IMR-90 (cell line): ENCODE measurements at regions not wholly inside any gene's neighbourhood (a gene's known extent, or its start where the extent isn't known, plus 50 kb on each side); places are given as distances from the start of the nearest gene placed in this dataset.

Experiments
- ATAC-seq: fragments of 200-7000 bp; cut with Tn5 transposase; 2 replicates; pipeline ENCODE4 v1.9.1; 2020; ENCODE audit warnings: low read depth, mild to moderate bottlenecking, moderate library complexity
- BruUV-seq: library from RNA; stranded (reverse); fragments of 400-500 nt; replicated peaks from 2 replicates; lab custom pipeline; 2021; lab: Mats Ljungman, UMichigan
- CTCF ChIA-PET: fragments of 300-600 bp; formaldehyde crosslinking; extraction: SDS; loops from one replicate; lab custom pipeline; 2021; ENCODE audit warnings: antibody characterized with exemption; lab: Yijun Ruan, JAX
- POLR2A ChIA-PET: fragments of 300-600 bp; sonication (Branson Sonifier 250); formaldehyde crosslinking; loops from one replicate; lab custom pipeline; 2022; ENCODE audit warnings: antibody characterized with exemption; ENCODE audit not compliant: unreplicated experiment; lab: Charles Lee
- DNase-seq: peaks from one replicate; pipeline ENCODE4 v3.0.0; 2013
- H2AFZ ChIP-seq: replicated peaks from 2 replicates; pipeline ENCODE3; 2013; ENCODE audit warnings: low read length, mild to moderate bottlenecking; ENCODE audit not compliant: poor library complexity
- H2AK5ac ChIP-seq: 2 replicates; pipeline ENCODE4 v1.6.1; 2013; ENCODE audit warnings: low read depth, low read length, inconsistent platforms
- H2AK9ac ChIP-seq: replicated peaks from 2 replicates; pipeline ENCODE3; 2013; ENCODE audit warnings: mild to moderate bottlenecking, low read depth, low read length, moderate library complexity; ENCODE audit not compliant: poor library complexity
- H2BK120ac ChIP-seq: 2 replicates; pipeline ENCODE4 v1.6.1; 2013; ENCODE audit warnings: low read depth, low read length, inconsistent platforms
- H2BK15ac ChIP-seq: 3 replicates; pipeline ENCODE4 v1.6.1; 2013; ENCODE audit warnings: low read depth, low read length, inconsistent platforms
- H2BK20ac ChIP-seq: 2 replicates; pipeline ENCODE4 v1.6.1; 2013; ENCODE audit warnings: low read depth, mild to moderate bottlenecking, inconsistent platforms, low read length, moderate library complexity
- H2BK5ac ChIP-seq: 2 replicates; pipeline ENCODE4 v1.6.1; 2013; ENCODE audit warnings: mild to moderate bottlenecking, low read depth, low read length, inconsistent platforms; ENCODE audit not compliant: poor library complexity, severe bottlenecking
- H3K14ac ChIP-seq: replicated peaks from 2 replicates; pipeline ENCODE4 v1.6.1; 2013; ENCODE audit warnings: low read depth, low read length, inconsistent platforms
- H3K18ac ChIP-seq: 2 replicates; pipeline ENCODE4 v1.6.1; 2013; ENCODE audit warnings: low read depth, low read length, control low read depth
- H3K23ac ChIP-seq: 2 replicates; pipeline ENCODE4 v1.6.1; 2013; ENCODE audit warnings: low read depth, low read length, inconsistent platforms
- H3K27ac ChIP-seq: 2 replicates; pipeline ENCODE4 v1.5.1; 2013; ENCODE audit warnings: mild to moderate bottlenecking, control low read depth, low read length; ENCODE audit not compliant: insufficient read depth
- H3K27me3 ChIP-seq: 2 replicates; pipeline ENCODE4 v1.6.1; 2013; ENCODE audit warnings: low read length; ENCODE audit not compliant: control insufficient read depth, insufficient read depth
- H3K36me3 ChIP-seq: 2 replicates; pipeline ENCODE4 v1.6.1; 2013; ENCODE audit warnings: low read length, mixed read lengths; ENCODE audit not compliant: control insufficient read depth, insufficient read depth
- H3K4ac ChIP-seq: 2 replicates; pipeline ENCODE4 v1.6.1; 2013; ENCODE audit warnings: low read depth, low read length, inconsistent platforms
- H3K4me1 ChIP-seq: 2 replicates; pipeline ENCODE4 v1.6.1; 2013; ENCODE audit warnings: low read length, mixed read lengths; ENCODE audit not compliant: control insufficient read depth, insufficient read depth
- H3K4me2 ChIP-seq: 2 replicates; pipeline ENCODE4 v1.6.1; 2013; ENCODE audit warnings: low read depth, mild to moderate bottlenecking, control low read depth, low read length, moderate library complexity
- H3K4me3 ChIP-seq: 2 replicates; pipeline ENCODE4 v1.5.1; 2013; ENCODE audit warnings: low read depth, mild to moderate bottlenecking, control low read depth, low read length, moderate library complexity; ENCODE audit not compliant: insufficient read depth
- H3K56ac ChIP-seq: 2 replicates; pipeline ENCODE4 v1.6.1; 2013; ENCODE audit warnings: low read length, inconsistent platforms; ENCODE audit not compliant: insufficient read depth; ENCODE audit errors: extremely low read depth
- H3K79me1 ChIP-seq, 2 experiments: 2 replicates each; pipeline ENCODE4 v1.6.1; 2013; ENCODE audit warnings: low read length in 2 of 2, inconsistent platforms in 1 of 2, low read depth in 1 of 2
- H3K9ac ChIP-seq: 2 replicates; pipeline ENCODE4 v1.6.1; 2013; ENCODE audit warnings: low read depth, low read length, control low read depth
- H3K9me1 ChIP-seq: 2 replicates; pipeline ENCODE4 v1.6.1; 2013; ENCODE audit warnings: low read length, inconsistent platforms; ENCODE audit not compliant: insufficient read depth
- H3K9me3 ChIP-seq: 2 replicates; pipeline ENCODE4 v1.6.1; 2013; ENCODE audit warnings: low read length; ENCODE audit not compliant: control insufficient read depth, insufficient read depth
- H4K20me1 ChIP-seq: 2 replicates; pipeline ENCODE4 v1.6.1; 2013; ENCODE audit warnings: low read length, inconsistent platforms; ENCODE audit not compliant: insufficient read depth
- H4K5ac ChIP-seq: 2 replicates; pipeline ENCODE4 v1.6.1; 2013; ENCODE audit warnings: mild to moderate bottlenecking, low read depth, low read length, control low read depth
- H4K8ac ChIP-seq, 2 experiments: 2 replicates each; pipeline ENCODE4 v1.6.1; 2013; ENCODE audit warnings: low read depth in 2 of 2, low read length in 2 of 2, control low read depth in 1 of 2, inconsistent platforms in 1 of 2
- H4K91ac ChIP-seq: 2 replicates; pipeline ENCODE4 v1.6.1; 2013; ENCODE audit warnings: low read depth, low read length, inconsistent platforms; ENCODE audit not compliant: insufficient read depth
- CEBPB ChIP-seq: IDR thresholded peaks from 2 replicates; pipeline ENCODE4 v1.6.1; 2012; ENCODE audit warnings: low read depth, low read length, improper control_type of control experiment
- CHD1 ChIP-seq: IDR thresholded peaks from 2 replicates; pipeline ENCODE4 v1.6.1; 2012; ENCODE audit warnings: low read depth, low read length, improper control_type of control experiment
- FOS ChIP-seq: fragments of 150-350 bp; IDR thresholded peaks from 2 replicates; pipeline ENCODE4 v1.6.1; 2016; ENCODE audit warnings: low read depth, low read length
- WGBS, 2 experiments: methylation state at CpG; one replicate each; pipeline versions ENCODE4 v1.1.5 to v1.1.7; 2013; ENCODE audit warnings: missing lambda C conversion rate in 2 of 2; ENCODE audit not compliant: insufficient read length in 1 of 2; ENCODE audit errors: extremely low coverage in 2 of 2; 5-methylcytosine and 5-hydroxymethylcytosine counted together
- dilution Hi-C: fragments of 300-500 bp; cut with HindIII; formaldehyde crosslinking; loops from one replicate; pipeline ENCODE4 v1.14.3; 2018; ENCODE audit warnings: low sequenced_read_pairs; ENCODE audit not compliant: unreplicated experiment
- in situ Hi-C: fragments of 300-500 bp; cut with MboI; formaldehyde crosslinking; loops from 3 replicates; pipeline ENCODE4 v1.14.3; 2019; ENCODE audit warnings: low sequenced_read_pairs, inconsistent platforms, mixed read lengths
- intact Hi-C: fragments of 100-400 bp; cut with micrococcal nuclease; formaldehyde crosslinking; loops from 2 replicates; pipeline ENCODE4 v1.10.0; 2022

GRCh38 chr5:57598756-57599155 is 116.1 kb upstream of the ACTBL2 start:
- dilution Hi-C loops = no loop called here
- Histone ChIP-seq H3K23ac (no peak overlapping the region), H4K5ac (no peak overlapping the region; the same call in 1 of the 2 replicates), H2AK9ac (no peak overlapping the region), H4K8ac (peak overlapping the region in 1 of 2 experiments; percentile 60; a peak in 3 of 4 replicates), H3K9ac (peak overlapping the region; percentile 19; the same call in 1 of the 2 replicates), H3K18ac (no peak overlapping the region), H4K91ac (peak overlapping the region; percentile 33; the same call in 1 of the 2 replicates), H2BK5ac (no peak overlapping the region), H2BK120ac (peak overlapping the region; percentile 50; the same call in 1 of the 2 replicates), H3K79me1 (no peaks in the 10 kb centered on the region), H2AFZ (peak overlapping the region; percentile 52), H3K27me3 (no peaks in the 10 kb centered on the region), H3K56ac (no peak overlapping the region), H2AK5ac (no peak overlapping the region), H3K4me3 (no peak overlapping the region), H4K20me1 (no peaks in the 10 kb centered on the region), H3K4me2 (no peak overlapping the region), H3K4ac (peak overlapping the region; percentile 39; the same call in 1 of the 2 replicates), H2BK20ac (peak overlapping the region; percentile 52; the same call in 1 of the 2 replicates), H3K4me1 (no peaks in the 10 kb centered on the region), H3K14ac (peak overlapping the region; percentile 46), H3K36me3 (no peaks in the 10 kb centered on the region), H3K27ac (0 out of 2 replicates have a peak overlapping the region, but pooled peaks have one; percentile 26), H2BK15ac (no peak overlapping the region), H3K9me3 (no peaks in the 10 kb centered on the region), H3K9me1 (no peaks in the 10 kb centered on the region)
- WGBS, 2 experiments = 29 to 100% methylated on average over 1 of the region's 3 CpGs
- ChIA-PET POLR2A (no interaction called here), CTCF (interaction anchor here (0.6 kb wide), 1 partner anchor 737 kb away, joined by 3 read pairs; no protein-coding TSS in a partner anchor)
- DNase-seq (peak; percentile 94), ATAC-seq (peak; percentile 99)
- TF ChIP-seq FOS = 0 out of 2 replicates have a peak, but pooled peaks have one; percentile 18
- TF ChIP-seq CEBPB = peak; percentile 31; the same call in 1 of the 2 replicates
- TF ChIP-seq CHD1 = no peak
- intact Hi-C loops = no loop called here
- in situ Hi-C loops = no loop called here
- no TSS peak for BruUV-seq
